ENCODE measurements at regions not wholly inside any gene's neighbourhood (a gene's known extent, or its start where the extent isn't known, plus 50 kb on each side); places are given as distances from the start of the nearest gene placed in this dataset.
"Not testable (repeated sequence)": the region's sequence is repeated elsewhere in the genome, so short reads cannot be mapped to it uniquely, and the experiment has no call there.

DNA sequence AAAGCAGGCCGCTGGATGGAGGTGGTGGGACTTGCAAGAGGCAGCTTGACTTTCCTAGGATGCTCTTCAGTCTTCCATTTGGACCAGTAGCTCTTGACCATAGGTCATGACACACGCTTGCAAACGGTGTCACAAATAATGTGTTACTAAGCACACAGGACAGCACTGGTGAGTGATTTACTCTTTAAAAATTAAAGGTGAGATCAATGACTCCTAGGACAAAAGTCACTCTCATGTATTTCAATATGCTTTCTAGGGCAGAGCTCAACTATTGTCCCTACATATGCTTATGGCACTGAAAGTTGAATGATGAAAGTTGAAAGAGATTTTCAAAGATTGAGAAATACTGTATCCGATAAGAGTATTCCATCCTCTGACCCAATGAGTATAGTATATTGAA, 496.7 kb downstream of the EBF1 start:
- no peak for DNase-seq (ENCODE audit: low read depth)

DNA sequence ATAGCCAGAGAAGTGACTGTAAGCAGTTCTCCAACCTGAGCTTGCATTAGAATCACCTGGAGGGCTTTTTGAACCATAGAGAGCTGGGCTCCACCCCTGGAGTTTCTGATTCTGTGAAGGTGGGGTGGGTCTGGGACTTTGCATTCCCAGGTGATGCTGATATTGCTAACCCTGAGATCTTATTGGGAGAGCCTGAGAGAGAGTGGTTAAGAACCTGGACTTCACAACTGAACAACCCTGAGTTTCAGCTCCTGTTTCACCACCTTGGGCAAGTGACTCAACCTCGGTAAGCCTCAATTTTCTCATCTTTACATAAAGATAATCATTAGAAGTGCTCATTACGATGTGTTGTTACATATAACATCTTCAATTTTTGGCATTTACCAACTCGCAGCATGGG, 498.6 kb downstream of the EBF1 start:
- DNase-seq (ENCODE audit: low read depth) = no peak

DNA sequence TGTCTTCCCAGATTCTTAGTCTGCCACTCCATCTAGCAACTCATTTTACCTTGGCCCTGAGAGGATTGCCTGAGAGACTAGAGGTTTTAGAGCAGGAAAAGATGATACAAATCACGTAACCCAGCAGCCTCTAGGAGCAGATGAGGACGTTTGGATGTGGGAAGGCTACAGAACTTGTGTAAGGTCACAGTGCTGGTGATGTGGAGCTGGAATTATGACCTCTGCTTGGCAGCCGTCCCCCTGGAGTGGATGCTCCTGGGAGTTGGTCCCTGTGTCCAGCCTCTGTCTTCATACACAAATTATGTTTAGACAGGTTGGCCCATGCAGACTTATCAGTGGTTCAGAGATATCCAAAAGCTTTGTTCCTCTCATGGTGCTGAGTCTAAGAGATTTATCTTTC, 499.0 kb downstream of the EBF1 start:
- DNase-seq (ENCODE audit: low read depth) = no peak

DNA sequence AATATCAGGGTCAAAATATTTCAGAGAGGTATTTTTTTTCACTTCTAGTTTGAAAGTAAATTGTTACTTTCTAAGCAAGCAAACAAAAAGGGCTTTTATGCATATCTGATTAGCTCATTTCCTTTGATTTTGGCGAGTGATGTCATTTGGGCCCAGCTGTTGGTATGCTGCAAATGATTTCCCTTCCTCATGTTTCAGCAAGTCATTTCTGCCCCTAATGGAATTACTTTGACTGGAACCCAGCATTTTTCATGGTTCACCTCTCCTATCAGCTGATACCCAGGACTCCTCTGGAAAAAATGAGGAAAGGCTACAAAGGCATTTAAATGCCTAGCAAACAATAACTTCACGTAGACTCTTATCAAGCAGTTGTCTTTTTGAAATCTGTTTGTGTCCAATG, 500.6 kb downstream of the EBF1 start:
- no peak for DNase-seq (ENCODE audit: low read depth)

DNA sequence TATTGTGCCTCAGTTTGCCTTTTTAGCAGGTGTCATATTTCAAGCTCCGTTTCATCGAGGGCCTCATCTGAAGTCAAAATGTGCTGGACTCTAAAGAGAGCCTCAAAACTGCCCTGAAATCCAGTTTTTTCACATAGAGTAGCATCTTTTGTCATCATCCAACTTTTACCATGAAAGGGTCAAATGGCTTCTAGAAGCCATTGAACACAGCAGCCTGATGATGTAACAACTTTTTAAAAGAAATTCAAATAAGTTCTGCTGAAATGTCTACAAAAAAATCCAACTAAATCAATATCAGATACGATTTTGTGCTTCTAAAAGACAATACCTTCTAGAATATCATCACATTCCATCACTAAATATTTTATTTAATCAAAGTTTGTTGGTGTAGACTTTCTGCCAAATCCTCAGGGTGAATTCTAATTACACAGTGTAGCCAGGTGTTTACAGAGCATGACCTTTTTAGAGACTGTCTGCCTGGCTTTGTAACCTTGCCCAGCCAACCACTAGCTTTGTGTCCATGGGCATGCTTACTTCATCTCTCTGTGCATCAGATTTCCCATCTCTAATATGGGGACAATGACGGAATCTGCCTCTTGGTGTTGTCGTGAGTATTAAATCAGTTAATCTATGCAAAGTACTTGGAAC, 505.0 kb downstream of the EBF1 start:
- DNase-seq (ENCODE audit: low read depth) = no peak

DNA sequence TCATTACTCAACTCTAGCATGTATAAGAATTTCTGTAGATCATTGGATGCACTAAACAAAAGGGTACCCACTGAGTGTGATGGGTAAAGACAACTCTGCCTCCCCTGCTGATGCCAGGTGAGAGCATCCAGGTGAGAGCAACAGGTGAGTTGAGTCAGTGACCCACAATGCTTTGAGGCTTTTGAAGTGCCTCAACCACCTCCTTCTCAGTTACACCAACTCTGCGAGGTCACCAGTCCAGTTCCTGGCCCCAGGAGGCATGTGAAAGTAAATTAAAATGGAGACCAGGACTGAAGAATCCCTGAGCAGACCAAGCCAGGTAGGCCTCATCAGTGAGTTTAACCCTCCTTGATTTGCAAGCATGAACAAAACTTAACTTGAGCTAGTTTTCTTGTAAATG, 505.8 kb downstream of the EBF1 start:
- no peak for DNase-seq (ENCODE audit: low read depth)

DNA sequence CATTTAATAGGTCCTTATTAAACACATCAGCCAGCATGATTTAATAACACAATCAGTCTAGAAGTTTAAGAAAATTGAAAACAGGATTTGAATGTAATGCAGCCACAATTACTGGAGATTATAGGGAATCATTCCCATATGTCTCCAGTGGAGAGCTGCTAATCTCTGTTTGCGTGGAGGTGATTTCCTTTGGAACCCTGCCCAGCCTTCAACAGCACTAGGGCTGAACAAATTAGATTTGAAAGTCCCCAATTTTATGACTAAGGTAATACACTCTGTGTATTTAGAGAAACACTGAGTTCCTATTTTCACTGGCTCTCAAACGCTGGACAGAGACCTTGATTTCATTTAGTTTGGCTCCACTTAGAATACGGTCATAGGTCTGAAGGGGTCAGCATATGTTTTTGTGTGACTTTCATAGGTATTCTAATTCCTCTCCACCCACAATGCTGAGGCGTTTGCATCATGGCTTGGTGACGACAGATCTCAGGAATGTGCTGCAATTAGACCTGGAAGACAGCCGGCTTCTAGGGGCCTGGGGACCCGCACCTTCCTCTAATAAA, 508.3 kb downstream of the EBF1 start:
- no peak for DNase-seq (ENCODE audit: low read depth)

DNA sequence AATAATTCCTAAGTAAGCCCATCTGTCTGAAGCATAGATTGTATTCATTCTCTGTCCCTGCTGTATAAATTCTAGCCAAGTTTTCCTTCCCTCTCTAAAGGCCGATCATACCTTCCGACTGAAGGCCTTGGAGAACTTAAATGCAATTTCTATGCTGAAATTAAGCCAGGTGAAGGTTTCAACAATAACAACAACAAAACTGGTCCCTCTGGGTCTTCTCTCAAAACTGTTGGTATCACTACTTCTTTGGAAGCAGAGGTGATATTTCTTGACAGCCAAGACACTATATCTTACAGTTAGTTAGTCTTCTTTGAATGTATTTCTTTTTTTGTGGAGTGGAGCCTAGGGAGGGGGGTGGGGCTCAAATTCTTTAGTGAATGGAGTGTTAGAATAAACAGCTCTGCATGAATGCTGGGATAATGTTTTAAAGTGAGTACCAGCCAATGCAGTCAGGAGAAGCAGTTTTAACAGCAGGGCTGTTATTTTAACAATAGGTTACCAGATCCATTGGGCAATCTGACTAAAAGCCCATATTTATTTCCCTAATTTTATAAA, 508.9 kb downstream of the EBF1 start:
- DNase-seq (ENCODE audit: low read depth) = no peak

DNA sequence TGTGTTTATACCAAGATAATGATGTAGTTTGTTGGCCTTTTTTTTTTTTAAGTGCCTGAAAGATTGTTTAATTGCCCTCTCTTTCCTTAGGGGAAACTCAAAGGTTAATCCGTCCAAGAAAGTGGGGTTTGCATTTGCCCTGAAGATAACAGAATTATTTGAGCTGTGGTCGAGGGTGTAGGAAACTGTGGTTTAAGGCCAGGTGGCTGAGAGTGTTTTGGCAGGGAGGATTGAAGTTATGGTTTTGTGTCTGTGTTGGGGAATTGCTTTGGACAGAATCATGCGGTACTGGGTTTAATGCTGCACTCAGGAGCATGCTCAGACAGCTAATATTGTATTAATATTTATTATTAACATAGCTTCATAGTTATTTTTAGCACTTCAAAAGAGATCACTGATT, 509.8 kb downstream of the EBF1 start:
- DNase-seq (ENCODE audit: low read depth) = no peak

DNA sequence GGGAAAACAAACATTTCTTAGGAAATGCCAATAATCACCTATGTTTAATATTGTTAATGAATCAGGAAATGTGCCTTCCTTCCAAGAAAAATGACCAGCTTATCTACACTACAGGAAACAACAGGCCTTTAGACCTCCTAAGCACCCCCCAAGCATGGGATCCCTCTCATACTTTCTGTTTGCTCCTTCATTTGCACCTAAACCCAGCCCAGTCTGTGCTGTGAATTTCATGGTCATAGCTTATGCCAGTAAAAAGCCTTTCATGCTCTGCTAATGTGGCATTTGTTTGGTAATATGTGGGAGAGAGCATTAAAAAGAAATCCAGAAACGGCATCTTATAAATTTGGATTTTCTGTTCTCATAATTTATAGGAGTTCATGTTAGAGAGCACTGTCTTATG, 511.1 kb downstream of the EBF1 start:
- no peak for DNase-seq (ENCODE audit: low read depth)

DNA sequence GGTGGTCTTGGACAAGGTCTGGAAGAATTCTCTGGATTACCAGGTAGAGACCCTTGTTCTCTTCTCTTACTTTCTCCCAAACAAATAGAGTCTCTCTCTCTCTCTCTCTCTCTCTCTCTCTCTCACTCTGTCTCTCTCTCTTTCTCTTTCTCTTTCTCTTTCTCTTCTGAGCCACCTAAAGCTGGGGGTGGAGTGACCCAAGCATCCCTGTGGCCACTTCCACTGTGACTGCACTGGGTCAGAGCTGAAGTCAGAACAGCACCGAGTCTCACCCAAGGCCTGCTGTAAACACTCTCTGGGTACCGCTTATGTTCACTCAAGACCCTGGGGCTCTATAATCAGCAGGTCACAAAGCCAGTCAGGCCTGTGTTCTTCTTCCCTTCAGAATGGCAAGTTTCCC, 513.7 kb downstream of the EBF1 start:
- DNase-seq (ENCODE audit: low read depth) = no peak

DNA sequence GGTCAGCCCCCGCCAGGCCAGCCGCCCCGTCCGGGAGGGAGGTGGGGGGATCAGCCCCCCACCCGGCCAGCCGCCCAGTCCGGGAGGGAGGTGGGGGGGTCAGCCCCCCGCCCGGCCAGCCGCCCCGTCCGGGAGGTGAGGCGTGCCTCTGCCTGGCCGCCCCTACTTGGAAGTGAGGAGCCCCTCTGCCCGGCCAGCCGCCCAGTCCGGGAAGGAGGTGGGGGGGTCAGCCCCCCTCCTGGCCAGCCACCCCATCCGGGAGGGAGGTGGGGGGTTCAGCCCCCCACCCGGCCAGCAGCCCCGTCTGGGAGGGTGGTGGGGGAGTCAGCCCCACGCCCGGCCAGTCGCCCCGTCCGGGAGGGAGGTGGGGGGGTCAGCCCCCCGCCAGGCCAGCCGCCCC, 517.0 kb downstream of the EBF1 start:
- not testable (repeated sequence) for DNase-seq (ENCODE audit: low read depth)

DNA sequence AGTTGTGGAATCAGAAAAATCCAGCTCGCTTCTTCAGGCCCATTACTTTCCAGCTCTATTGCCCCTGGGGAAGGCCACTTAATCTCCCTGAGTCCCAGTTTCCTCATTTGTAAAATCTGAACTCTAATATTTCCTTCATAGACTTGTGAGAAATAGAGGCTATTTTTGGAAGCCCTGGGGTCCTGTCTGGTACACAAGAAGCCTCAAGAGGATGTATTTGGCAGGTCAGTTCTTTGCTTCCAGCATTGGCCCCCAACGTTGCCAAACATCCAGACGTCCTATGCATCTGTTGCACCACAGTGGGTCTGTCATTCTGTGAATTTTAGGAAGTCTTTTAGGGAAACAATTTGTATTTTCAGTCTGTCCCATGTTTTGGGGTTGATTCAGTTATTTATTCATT, 525.9 kb downstream of the EBF1 start:
- DNase-seq (ENCODE audit: low read depth) = no peak

DNA sequence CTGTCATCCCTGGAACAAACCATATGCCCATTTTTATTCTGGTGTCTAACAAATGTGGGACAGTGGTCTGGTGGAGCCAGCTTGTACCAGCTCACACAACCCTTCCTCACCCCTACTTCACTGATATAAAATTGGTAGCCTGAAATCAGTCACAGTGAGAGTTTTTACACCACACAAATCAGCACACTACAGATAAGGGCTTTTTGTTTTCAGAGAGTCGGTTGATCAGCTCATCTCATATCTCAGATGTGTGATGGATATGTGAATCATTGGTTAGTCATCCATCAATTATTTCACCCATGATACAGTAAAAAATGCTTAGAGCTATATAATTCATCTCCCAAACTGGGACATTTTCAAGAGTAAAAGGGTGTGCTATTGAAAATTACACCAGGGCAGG, 529.2 kb downstream of the EBF1 start:
- no peak for DNase-seq (ENCODE audit: low read depth)

DNA sequence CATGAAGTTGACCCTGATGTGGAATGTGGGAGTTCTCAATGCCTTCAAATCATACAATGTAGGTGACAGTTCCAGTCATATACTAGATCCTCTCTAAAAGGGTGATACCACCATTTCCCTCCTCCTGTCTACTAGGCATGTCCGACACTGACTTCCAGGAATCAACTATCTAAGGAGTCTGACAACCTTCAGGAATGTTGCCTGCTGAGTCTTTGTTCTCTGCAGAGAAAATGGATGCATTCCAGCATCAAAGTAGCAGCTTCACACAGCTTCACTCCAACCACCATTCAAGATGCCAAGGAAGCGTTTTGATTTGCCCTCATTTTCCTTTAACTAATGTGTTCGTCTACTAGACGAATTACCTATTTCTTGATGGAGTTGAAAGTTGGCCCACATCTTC, 530.2 kb downstream of the EBF1 start:
- DNase-seq (ENCODE audit: low read depth) = no peak

DNA sequence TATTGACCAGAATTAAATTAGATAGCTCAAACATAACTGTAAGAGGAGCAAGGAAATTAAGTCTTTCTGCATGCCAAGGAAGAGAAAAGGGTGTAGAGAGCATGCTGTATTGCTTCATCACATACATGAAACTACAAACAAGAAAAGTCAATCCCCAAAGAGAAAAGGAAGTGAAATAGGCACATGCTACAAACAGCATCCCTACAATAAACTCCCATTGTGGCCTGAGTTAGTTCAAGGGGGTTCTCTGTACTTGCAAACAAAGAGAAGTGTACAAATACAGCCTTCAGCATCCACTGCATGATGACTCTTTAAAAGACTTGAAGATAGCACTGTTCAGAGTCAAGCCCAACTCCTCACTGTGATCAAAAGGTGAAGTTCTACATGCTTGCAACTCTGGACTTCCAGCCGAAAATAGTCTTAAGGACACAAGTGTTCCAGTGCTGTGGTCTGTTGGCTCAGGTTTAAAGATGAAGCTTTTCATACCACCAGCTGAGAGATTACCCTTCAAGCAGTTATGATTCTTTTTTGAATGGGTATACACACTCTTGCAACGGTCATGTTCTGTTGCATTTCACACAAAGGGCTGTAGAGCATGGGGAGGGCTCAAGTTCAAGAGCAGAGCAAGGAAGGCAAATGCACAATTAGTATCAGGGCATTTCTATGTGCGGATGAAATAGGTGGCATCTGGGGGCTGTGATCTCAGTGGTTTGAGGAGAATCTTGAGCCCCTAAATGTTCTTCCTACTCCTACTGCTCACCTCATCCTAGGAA, 534.5 kb downstream of the EBF1 start:
- DNase-seq (ENCODE audit: low read depth) = no peak

DNA sequence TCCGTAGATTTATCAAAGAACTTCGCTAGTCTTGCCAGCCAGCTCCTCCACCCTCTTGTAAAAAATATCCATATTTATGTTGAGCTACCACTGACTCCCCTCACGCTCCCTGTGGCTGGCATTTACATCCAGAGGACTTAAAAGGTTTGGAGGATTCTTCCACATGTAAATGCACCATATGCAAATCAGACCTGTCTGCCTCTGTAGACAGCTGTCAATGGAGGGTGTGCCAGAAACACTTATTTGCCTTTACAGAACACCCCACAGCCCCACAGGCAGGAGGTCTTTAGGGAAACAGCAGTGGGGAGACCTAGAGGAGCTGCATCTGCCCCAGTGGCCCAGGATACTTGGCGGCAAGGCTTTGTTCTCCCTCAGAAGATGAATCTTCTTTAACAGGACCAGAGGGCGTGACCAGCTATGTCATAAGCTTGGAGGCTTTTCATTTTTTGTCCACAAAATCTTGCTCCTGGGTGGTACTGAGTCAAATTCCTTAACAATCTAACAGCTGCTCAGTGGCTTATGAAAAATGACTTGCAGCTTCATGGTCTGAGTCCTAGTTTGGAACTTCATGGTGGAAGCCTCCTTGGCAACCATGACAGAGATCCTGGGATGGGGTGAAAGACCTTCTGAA, 535.8 kb downstream of the EBF1 start:
- no peak for DNase-seq (ENCODE audit: low read depth)

DNA sequence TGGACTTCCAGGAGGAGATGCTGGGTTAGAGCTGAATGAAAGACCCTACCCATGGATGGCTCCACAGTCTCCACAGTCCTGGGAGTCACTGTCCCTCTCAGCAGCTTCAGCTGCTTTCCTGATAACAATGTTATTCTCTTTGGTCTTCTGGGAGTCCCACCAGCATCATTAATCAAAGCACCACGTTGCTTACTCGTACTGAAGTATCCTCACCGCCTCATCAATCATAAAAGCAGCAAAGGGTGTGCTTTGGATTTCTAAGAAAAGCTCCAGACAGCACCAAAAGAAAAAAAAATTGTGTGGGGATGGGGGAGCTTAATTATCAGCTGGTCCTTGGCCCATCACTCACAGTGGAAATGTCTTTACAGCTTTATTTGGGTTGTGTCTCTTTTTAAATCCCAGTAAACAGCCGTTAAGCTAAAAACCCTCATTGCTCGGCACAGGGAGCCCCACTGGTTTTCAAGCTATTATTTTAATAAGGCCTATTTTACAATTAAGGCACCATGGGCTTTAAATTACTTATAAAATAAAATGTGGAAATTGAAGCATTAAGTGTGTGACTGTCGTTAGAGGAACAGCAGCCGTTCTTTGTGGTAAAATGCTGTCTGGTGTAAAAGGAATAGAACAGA, 538.0 kb downstream of the EBF1 start:
- no peak for DNase-seq (ENCODE audit: low read depth)

DNA sequence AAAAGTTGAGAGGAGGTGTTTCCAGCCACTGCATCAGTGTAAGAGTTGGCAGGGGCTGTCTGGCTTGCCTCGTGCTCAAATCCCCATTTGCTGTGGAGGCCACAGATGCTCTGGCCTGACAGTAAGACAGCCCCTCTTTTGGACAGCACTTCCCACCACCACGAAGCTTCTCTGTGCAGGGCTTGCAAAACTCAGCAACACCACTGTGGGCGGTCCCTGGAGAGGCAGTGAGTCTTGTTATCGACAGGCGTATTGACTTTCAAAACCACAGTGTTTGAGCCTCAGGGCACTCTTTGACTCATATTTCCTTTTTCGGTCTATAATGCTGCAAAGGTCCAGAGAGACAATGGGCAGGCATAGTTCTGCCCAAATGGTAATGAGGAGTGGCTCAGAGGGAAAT, 539.5 kb downstream of the EBF1 start:
- DNase-seq (ENCODE audit: low read depth) = no peak

DNA sequence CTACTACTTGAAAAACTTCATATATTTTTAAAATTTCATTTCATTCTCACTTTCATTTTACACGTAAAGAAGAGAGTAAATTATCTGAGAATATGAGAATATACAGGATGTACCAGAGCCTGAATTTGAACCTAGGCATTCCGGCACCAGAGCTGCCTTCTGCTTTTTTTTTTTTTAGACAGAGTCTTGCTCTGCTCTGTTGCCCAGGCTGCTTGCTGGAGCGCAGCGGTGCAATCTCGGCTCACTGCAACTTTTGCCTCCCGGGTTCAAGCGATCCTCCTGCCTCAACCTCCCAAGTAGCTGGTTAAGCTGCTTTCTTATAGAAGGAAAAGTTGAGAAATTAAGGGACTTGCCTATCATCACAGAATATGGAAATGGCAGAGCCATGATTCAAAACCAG, 540.1 kb downstream of the EBF1 start:
- DNase-seq (ENCODE audit: low read depth) = no peak

DNA sequence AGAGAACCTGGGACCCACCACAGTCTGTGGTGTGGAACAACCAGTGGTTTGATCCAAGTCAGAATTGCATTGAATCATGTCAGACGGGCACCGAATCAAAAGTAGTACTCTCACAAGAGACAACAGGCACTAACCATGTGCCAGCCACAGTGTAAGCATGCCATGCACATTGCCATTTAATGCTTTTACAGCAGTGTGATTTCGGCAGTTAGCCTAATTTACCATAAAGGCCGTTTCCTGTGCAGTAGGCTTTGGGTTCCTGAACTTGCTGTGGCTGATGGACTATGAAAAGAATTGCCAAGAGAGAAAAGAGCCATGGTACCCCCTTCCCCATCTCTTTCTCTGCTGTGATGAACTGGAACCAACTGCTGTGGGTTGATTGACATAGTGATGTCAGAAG, 540.6 kb downstream of the EBF1 start:
- no peak for DNase-seq (ENCODE audit: low read depth)

DNA sequence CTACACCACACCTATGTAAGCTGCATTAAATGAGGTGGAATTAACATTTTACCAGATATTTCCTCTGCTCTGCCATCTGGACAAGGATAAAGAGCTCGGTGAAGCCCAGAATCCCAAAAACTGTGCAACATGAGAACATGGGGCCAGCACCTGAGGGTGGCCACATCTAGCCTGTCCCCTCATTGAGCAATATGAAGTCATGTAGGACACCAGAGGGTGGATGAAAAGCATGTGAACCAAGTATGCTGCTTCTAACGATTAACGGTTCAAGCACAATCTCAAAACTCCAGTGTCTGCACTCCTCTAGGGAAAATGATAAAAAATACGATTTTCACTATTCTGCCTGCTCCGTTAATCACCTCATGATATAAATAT, 545.8 kb downstream of the EBF1 start:
- DNase-seq (ENCODE audit: low read depth) = no peak
